Mesendoderm (in vitro differentiated cells): ENCODE measurements at regions not wholly inside any gene's neighbourhood (a gene's known extent, or its start where the extent isn't known, plus 50 kb on each side); places are given as distances from the start of the nearest gene placed in this dataset.
A peak's percentile ranks its signal among the peaks of the same experiment; 100 is the strongest.
"Not testable (repeated sequence)": the region's sequence is repeated elsewhere in the genome, so short reads cannot be mapped to it uniquely, and the experiment has no call there.

Source experiments
- DNase-seq: peaks from one replicate; pipeline ENCODE4 v3.0.0; 2013
- H2AK5ac ChIP-seq: 2 replicates; pipeline ENCODE4 v1.6.1; 2013; ENCODE audit warnings: low read length, inconsistent platforms
- H2BK120ac ChIP-seq: 2 replicates; pipeline ENCODE4 v1.6.1; 2013; ENCODE audit warnings: low read depth, mild to moderate bottlenecking, low read length, moderate library complexity, mixed read lengths
- H2BK15ac ChIP-seq: replicated peaks from 2 replicates; pipeline ENCODE4 v1.6.1; 2013; ENCODE audit warnings: low read depth, mild to moderate bottlenecking, moderate library complexity
- H2BK5ac ChIP-seq: 2 replicates; pipeline ENCODE4 v1.6.1; 2013; ENCODE audit warnings: low read length, inconsistent platforms
- H3K18ac ChIP-seq: 2 replicates; pipeline ENCODE4 v1.6.1; 2013; ENCODE audit warnings: mild to moderate bottlenecking, low read length, mixed read lengths
- H3K23ac ChIP-seq: one replicate; pipeline ENCODE4 v1.6.1; 2013; ENCODE audit warnings: low read length
- H3K27ac ChIP-seq: 2 replicates; pipeline ENCODE4 v1.5.1; 2013; ENCODE audit warnings: low read depth, mild to moderate bottlenecking, inconsistent platforms, low read length, moderate library complexity
- H3K27me3 ChIP-seq: 2 replicates; pipeline ENCODE4 v1.6.1; 2013; ENCODE audit warnings: low read length, control low read depth, mild to moderate bottlenecking, inconsistent platforms; ENCODE audit not compliant: insufficient read depth, poor library complexity
- H3K36me3 ChIP-seq: 2 replicates; pipeline ENCODE4 v1.6.1; 2013; ENCODE audit warnings: low read length, inconsistent platforms; ENCODE audit not compliant: control insufficient read depth, insufficient read depth
- H3K4ac ChIP-seq: one replicate; pipeline ENCODE4 v1.6.1; 2013; ENCODE audit warnings: low read depth, mild to moderate bottlenecking, low read length, moderate library complexity
- H3K4me1 ChIP-seq: 2 replicates; pipeline ENCODE4 v1.6.1; 2013; ENCODE audit warnings: low read depth, low read length, inconsistent platforms; ENCODE audit not compliant: control insufficient read depth
- H3K4me2 ChIP-seq: 2 replicates; pipeline ENCODE4 v1.6.1; 2013; ENCODE audit warnings: low read length
- H3K4me3 ChIP-seq: 2 replicates; pipeline ENCODE4 v1.5.1; 2013; ENCODE audit warnings: mild to moderate bottlenecking, low read length
- H3K56ac ChIP-seq: one replicate; pipeline ENCODE4 v1.6.1; 2013; ENCODE audit warnings: low read length
- H3K79me1 ChIP-seq: 2 replicates; pipeline ENCODE4 v1.6.1; 2013; ENCODE audit warnings: low read length, inconsistent platforms
- H3K79me2 ChIP-seq: 2 replicates; pipeline ENCODE4 v1.6.1; 2013; ENCODE audit warnings: mild to moderate bottlenecking, low read length; ENCODE audit not compliant: control insufficient read depth, insufficient read depth
- H3K9ac ChIP-seq: 2 replicates; pipeline ENCODE4 v1.6.1; 2013; ENCODE audit warnings: low read length, inconsistent platforms
- H4K5ac ChIP-seq: one replicate; pipeline ENCODE4 v1.6.1; 2013; ENCODE audit warnings: low read length
- H4K8ac ChIP-seq: one replicate; pipeline ENCODE4 v1.6.1; 2013; ENCODE audit warnings: low read depth, mild to moderate bottlenecking, control low read depth, low read length, moderate library complexity
- WGBS: extraction: QIAGEN DNeasy Blood & Tissue Kit; methylation state at CpG from one replicate; pipeline ENCODE4 v1.1.7; 2013; ENCODE audit warnings: low lambda C conversion rate, missing lambda C conversion rate; ENCODE audit not compliant: insufficient coverage; ENCODE audit errors: extremely low coverage; 5-methylcytosine and 5-hydroxymethylcytosine counted together

- H4K5ac ChIP-seq = no peak overlapping the region
- no peak overlapping the region for H4K8ac ChIP-seq
- H3K36me3 ChIP-seq = no peaks in the 10 kb centered on the region
- H3K4ac ChIP-seq = no peak overlapping the region
- no peaks in the 10 kb centered on the region for H3K27me3 ChIP-seq
- H3K23ac ChIP-seq = no peak overlapping the region
- no peaks in the 10 kb centered on the region for H3K79me1 ChIP-seq
- no peak for DNase-seq
- no peaks in the 10 kb centered on the region for H3K79me2 ChIP-seq
- H3K4me3 ChIP-seq = no peak overlapping the region
- H3K27ac ChIP-seq = no peak overlapping the region
- no peak overlapping the region for H3K56ac ChIP-seq
- H2BK5ac ChIP-seq = no peak overlapping the region
- no peak overlapping the region for H2AK5ac ChIP-seq
- no peak overlapping the region for H3K4me2 ChIP-seq
- peaks cover 3% of the 10 kb centered on the region for H3K4me1 ChIP-seq
- no peak overlapping the region for H3K9ac ChIP-seq
- no peak overlapping the region for H2BK15ac ChIP-seq
- H3K18ac ChIP-seq = no peak overlapping the region
- WGBS = no CpG with 5 or more reads among the region's 2 CpGs
- H2BK120ac ChIP-seq = no peak overlapping the region
These were observed 64.4 kb upstream of the CFAP126 start for GRCh38 chr1:161432091-161432490.

GRCh38 chr1:161427733-161428516 lies 60.2 kb upstream of the CFAP126 start:
- Histone ChIP-seq H2BK15ac (no peak overlapping the region), H3K27me3 (no peaks in the 10 kb centered on the region), H3K27ac (no peak overlapping the region)

GRCh38 chr1:161422914-161423313 lies 55.2 kb upstream of the CFAP126 start:
- not testable (repeated sequence) for H4K8ac ChIP-seq, H3K4me3 ChIP-seq

More at GRCh38 chr1:161427733-161428516, 60.2 kb upstream of the CFAP126 start:
- H3K4ac ChIP-seq = no peak overlapping the region
- no peaks in the 10 kb centered on the region for H3K79me2 ChIP-seq
- H3K56ac ChIP-seq = peak overlapping the region; percentile 73
- H3K18ac ChIP-seq = no peak overlapping the region
- peak overlapping the region; percentile 57 for H3K9ac ChIP-seq
- peaks cover 3% of the 10 kb centered on the region for H3K4me1 ChIP-seq
- H2BK5ac ChIP-seq = no peak overlapping the region
- no peaks in the 10 kb centered on the region for H3K79me1 ChIP-seq
- WGBS = no CpG with 5 or more reads among the region's 18 CpGs
- H3K4me3 ChIP-seq = peak overlapping the region; percentile 69
- H2AK5ac ChIP-seq = no peak overlapping the region
- no peak overlapping the region for H2BK120ac ChIP-seq
- peak; percentile 82 for DNase-seq
- H4K5ac ChIP-seq = no peak overlapping the region
- peak overlapping the region; percentile 83 for H3K4me2 ChIP-seq
- no peak overlapping the region for H3K23ac ChIP-seq
- no peaks in the 10 kb centered on the region for H3K36me3 ChIP-seq
- no peak overlapping the region for H4K8ac ChIP-seq

GRCh38 chr1:161421456-161421855 lies 53.8 kb upstream of the CFAP126 start:
- H3K4ac ChIP-seq = no peak overlapping the region
- H3K4me1 ChIP-seq = no peaks in the 10 kb centered on the region
- no peak overlapping the region for H3K27ac ChIP-seq
- no CpG with 5 or more reads among the region's 9 CpGs for WGBS
- H3K4me2 ChIP-seq = no peak overlapping the region
- H3K4me3 ChIP-seq = no peak overlapping the region
- no peak for DNase-seq
- H2AK5ac ChIP-seq = no peak overlapping the region
- no peaks in the 10 kb centered on the region for H3K79me1 ChIP-seq
- H4K8ac ChIP-seq = no peak overlapping the region
- no peak overlapping the region for H3K18ac ChIP-seq
- H4K5ac ChIP-seq = no peak overlapping the region
- no peaks in the 10 kb centered on the region for H3K27me3 ChIP-seq
- H3K36me3 ChIP-seq = no peaks in the 10 kb centered on the region
- no peak overlapping the region for H3K9ac ChIP-seq
- no peak overlapping the region for H3K23ac ChIP-seq
- no peak overlapping the region for H2BK120ac ChIP-seq
- no peak overlapping the region for H2BK15ac ChIP-seq
- no peak overlapping the region for H2BK5ac ChIP-seq
- H3K79me2 ChIP-seq = no peaks in the 10 kb centered on the region
- no peak overlapping the region for H3K56ac ChIP-seq

More at GRCh38 chr1:161422914-161423313, 55.2 kb upstream of the CFAP126 start:
- H3K27me3 ChIP-seq, H3K36me3 ChIP-seq, H3K27ac ChIP-seq, H2BK5ac ChIP-seq, H2BK15ac ChIP-seq, H2AK5ac ChIP-seq, H3K18ac ChIP-seq, H3K56ac ChIP-seq, H4K5ac ChIP-seq, DNase-seq, H3K4me2 ChIP-seq, H3K79me2 ChIP-seq, H3K4me1 ChIP-seq, H2BK120ac ChIP-seq, H3K23ac ChIP-seq, H3K79me1 ChIP-seq, H3K4ac ChIP-seq, H3K9ac ChIP-seq: not testable (repeated sequence)
- WGBS = no CpG with 5 or more reads among the region's 33 CpGs

GRCh38 chr1:161420763-161421455 lies 53.2 kb upstream of the CFAP126 start:
- Histone ChIP-seq H4K5ac (no peak overlapping the region), H2AK5ac (no peak overlapping the region), H3K9ac (no peak overlapping the region), H3K4me3 (no peak overlapping the region), H2BK15ac (no peak overlapping the region), H3K56ac (no peak overlapping the region), H2BK120ac (no peak overlapping the region), H3K23ac (no peak overlapping the region), H3K27me3 (no peaks in the 10 kb centered on the region), H3K4me1 (no peaks in the 10 kb centered on the region), H3K4ac (no peak overlapping the region), H3K79me1 (no peaks in the 10 kb centered on the region), H3K4me2 (peak overlapping the region; percentile 5), H3K79me2 (no peaks in the 10 kb centered on the region), H2BK5ac (no peak overlapping the region), H3K27ac (no peak overlapping the region), H3K18ac (no peak overlapping the region), H3K36me3 (no peaks in the 10 kb centered on the region), H4K8ac (no peak overlapping the region)
- DNase-seq = peak; percentile 87
- no CpG with 5 or more reads among the region's 24 CpGs for WGBS
